Neural cell (in vitro differentiated cells): ENCODE measurements at regions not wholly inside any gene's neighbourhood (a gene's known extent, or its start where the extent isn't known, plus 50 kb on each side); places are given as distances from the start of the nearest gene placed in this dataset.

Experiments used
- EP300 ChIP-seq: fragments of 450-650 bp; conservative IDR thresholded peaks from 2 replicates; pipeline ENCODE4 v1.6.1; 2014; ENCODE audit warnings: antibody characterized with exemption, mild to moderate bottlenecking, moderate library complexity; ENCODE audit not compliant: poor library complexity, severe bottlenecking
- EZH2 ChIP-seq: fragments of 200-600, 300-800 bp; shearing (Covaris generic), sonication (generic); IDR thresholded peaks from 2 replicates; pipeline ENCODE4 v1.6.1; 2014; ENCODE audit warnings: antibody characterized with exemption, low read length, borderline replicate concordance, mild to moderate bottlenecking; ENCODE audit not compliant: insufficient read depth, poor library complexity, severe bottlenecking
- POLR2AphosphoS5 ChIP-seq: IDR thresholded peaks from 2 replicates; pipeline ENCODE4 v1.6.1; 2012
- RAD21 ChIP-seq: fragments of 450-650 bp; conservative IDR thresholded peaks from 2 replicates; pipeline ENCODE4 v1.6.1; 2014; ENCODE audit warnings: antibody characterized with exemption, mild to moderate bottlenecking, moderate library complexity
- SMC3 ChIP-seq: fragments of 450-650 bp; conservative IDR thresholded peaks from 2 replicates; pipeline ENCODE4 v1.6.1; 2014; ENCODE audit warnings: antibody characterized with exemption, mild to moderate bottlenecking, moderate library complexity; ENCODE audit not compliant: poor library complexity
- TAF1 ChIP-seq: IDR thresholded peaks from 2 replicates; pipeline ENCODE4 v1.6.1; 2012; ENCODE audit warnings: low read depth
- TF ChIP-seq, protein P1 (sequence below): fragments of 450-650 bp; IDR thresholded peaks from 2 replicates; pipeline ENCODE4 v1.5.1; 2014; ENCODE audit warnings: antibody characterized with exemption, mild to moderate bottlenecking, moderate library complexity; ENCODE audit not compliant: poor library complexity, severe bottlenecking
- TF ChIP-seq, protein P2 (sequence below): IDR thresholded peaks from 2 replicates; pipeline ENCODE4 v1.6.1; 2012; ENCODE audit warnings: borderline replicate concordance

GRCh38 chr12:81021131-81021748 lies 56.6 kb upstream of the ACSS3 start:
- no peak for TF ChIP-seq TAF1
- no peak for TF ChIP-seq RAD21
- TF ChIP-seq, protein P1, sequence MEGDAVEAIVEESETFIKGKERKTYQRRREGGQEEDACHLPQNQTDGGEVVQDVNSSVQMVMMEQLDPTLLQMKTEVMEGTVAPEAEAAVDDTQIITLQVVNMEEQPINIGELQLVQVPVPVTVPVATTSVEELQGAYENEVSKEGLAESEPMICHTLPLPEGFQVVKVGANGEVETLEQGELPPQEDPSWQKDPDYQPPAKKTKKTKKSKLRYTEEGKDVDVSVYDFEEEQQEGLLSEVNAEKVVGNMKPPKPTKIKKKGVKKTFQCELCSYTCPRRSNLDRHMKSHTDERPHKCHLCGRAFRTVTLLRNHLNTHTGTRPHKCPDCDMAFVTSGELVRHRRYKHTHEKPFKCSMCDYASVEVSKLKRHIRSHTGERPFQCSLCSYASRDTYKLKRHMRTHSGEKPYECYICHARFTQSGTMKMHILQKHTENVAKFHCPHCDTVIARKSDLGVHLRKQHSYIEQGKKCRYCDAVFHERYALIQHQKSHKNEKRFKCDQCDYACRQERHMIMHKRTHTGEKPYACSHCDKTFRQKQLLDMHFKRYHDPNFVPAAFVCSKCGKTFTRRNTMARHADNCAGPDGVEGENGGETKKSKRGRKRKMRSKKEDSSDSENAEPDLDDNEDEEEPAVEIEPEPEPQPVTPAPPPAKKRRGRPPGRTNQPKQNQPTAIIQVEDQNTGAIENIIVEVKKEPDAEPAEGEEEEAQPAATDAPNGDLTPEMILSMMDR = no peak
- TF ChIP-seq, protein P2, sequence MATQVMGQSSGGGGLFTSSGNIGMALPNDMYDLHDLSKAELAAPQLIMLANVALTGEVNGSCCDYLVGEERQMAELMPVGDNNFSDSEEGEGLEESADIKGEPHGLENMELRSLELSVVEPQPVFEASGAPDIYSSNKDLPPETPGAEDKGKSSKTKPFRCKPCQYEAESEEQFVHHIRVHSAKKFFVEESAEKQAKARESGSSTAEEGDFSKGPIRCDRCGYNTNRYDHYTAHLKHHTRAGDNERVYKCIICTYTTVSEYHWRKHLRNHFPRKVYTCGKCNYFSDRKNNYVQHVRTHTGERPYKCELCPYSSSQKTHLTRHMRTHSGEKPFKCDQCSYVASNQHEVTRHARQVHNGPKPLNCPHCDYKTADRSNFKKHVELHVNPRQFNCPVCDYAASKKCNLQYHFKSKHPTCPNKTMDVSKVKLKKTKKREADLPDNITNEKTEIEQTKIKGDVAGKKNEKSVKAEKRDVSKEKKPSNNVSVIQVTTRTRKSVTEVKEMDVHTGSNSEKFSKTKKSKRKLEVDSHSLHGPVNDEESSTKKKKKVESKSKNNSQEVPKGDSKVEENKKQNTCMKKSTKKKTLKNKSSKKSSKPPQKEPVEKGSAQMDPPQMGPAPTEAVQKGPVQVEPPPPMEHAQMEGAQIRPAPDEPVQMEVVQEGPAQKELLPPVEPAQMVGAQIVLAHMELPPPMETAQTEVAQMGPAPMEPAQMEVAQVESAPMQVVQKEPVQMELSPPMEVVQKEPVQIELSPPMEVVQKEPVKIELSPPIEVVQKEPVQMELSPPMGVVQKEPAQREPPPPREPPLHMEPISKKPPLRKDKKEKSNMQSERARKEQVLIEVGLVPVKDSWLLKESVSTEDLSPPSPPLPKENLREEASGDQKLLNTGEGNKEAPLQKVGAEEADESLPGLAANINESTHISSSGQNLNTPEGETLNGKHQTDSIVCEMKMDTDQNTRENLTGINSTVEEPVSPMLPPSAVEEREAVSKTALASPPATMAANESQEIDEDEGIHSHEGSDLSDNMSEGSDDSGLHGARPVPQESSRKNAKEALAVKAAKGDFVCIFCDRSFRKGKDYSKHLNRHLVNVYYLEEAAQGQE = no peak
- no peak for TF ChIP-seq EZH2
- no peak for TF ChIP-seq POLR2AphosphoS5
- TF ChIP-seq EP300 = peak; percentile 60
- no peak for TF ChIP-seq SMC3
